NCI-H2196 treated with DMSO at 0.1 percent for 48 hours (cell line): ENCODE measurements at regions not wholly inside any gene's neighbourhood (a gene's known extent, or its start where the extent isn't known, plus 50 kb on each side); places are given as distances from the start of the nearest gene placed in this dataset.

Source experiments
- DNase-seq: peaks from one replicate; lab custom pipeline; 2025; ENCODE audit not compliant: unreplicated experiment; lab: John Stamatoyannopoulos, UW

DNA sequence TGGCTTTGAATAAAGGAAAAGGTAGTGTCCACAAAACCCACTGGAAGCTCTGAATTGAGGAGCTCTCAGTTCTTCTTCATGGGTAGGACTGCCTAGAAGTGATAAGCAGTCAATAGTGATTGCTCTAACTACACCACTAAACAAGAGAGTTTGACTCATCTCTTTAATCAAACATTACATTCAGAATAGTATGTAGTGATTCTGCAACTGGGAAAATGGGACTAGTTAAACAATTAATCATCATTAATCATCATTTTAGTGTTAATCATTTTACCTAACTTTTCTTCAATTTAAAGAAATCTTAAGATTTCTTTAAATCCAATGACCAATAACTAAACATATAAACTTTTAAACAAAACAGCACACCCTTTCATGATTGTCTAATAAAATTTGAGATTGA, 484.0 kb upstream of the FZD8 start:
- DNase-seq = no peak

DNA sequence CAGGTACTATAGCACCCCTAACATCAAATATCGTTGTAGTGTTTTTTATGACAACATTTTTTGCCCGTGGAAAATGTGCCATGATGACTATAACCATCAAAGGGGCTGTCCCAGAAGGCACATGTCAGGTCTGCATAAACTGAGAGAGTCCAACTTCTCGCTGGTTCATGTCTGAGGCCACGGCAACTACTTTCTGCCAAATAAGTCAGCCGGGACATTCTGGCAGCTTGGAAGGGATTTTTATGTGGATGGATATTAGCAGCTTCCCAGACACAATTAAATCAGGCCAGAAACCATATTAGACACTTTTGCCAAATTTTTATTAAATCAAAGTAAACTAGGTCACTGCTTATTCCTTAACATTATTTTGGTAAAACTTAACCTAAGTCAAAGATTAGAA, 477.4 kb upstream of the FZD8 start:
- no peak for DNase-seq

DNA sequence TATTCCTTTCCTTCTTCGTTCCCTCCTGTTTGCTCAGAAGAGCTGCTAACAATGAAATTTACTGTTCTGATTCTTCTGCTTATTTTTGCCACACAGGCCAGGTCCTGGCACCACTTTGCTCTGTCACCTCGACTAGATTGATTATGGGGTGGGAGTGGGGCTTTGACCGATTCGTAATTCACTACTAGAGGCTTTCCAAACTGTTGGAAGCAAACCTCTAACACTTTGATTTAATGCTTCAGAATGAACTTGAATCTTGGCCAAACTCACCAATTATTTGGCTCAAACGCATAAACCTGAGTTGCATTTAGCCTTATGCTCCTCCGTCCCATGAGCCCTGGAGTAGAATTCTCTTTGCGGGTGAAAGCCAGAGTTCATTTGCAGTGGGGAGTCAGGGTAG, 476.2 kb upstream of the FZD8 start:
- no peak for DNase-seq

DNA sequence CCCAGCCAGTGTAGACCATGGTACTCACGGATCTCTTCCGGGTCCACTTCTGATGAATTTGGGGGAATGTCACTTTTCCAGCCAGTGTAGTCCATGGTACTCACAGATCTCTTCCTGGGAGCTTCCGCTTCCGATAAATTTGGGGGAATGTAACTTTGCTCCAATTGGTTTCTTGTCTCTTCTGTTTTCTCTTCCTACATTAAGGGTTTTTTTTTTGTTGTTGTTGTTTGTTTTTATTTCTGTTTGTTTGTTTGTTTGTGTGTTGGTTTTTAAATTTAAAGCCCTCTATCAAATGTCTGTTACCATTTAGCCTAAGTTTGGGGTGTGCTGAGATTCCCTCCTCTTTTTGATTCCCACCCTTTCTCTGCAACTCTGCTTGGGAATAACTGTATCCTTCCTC, 475.8 kb upstream of the FZD8 start:
- no peak for DNase-seq

DNA sequence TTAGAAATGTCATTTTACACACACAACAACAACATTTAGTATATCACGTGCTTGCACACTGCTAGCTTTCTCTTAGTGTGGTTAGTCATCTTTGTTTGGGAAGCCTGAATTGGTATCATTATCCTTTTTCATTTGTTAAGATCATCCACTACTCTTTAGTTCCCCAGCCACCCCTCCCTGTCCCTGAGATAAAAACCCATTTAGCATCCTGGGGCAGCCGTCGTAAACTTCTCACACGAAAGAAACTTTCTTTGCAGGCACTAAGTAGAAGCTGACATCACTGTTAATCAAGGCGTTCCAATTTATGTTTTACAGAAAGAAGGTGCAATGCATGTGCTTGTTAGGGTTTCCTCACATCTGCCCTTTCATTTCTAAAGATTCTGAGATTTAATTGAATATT, 475.1 kb upstream of the FZD8 start:
- DNase-seq = no peak

DNA sequence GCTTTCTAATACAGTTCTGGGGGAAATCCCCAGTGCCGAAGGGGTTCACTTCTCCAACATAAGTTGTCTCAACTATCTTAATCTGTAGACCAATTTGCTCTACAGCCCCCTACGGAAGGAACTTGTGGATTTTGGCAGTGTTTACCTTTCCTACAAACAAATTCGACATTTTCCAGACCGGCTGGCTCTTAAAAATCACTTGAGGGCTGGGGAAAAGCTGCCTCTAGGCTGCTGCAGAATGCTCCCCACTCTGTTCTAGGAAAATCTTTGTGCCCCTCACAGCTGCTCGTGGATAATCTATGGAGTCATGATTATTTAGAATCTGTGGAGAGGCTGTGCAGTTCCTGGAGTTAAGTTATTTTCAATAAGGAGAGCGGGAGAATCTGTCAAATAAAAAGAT, 474.6 kb upstream of the FZD8 start:
- no peak for DNase-seq

DNA sequence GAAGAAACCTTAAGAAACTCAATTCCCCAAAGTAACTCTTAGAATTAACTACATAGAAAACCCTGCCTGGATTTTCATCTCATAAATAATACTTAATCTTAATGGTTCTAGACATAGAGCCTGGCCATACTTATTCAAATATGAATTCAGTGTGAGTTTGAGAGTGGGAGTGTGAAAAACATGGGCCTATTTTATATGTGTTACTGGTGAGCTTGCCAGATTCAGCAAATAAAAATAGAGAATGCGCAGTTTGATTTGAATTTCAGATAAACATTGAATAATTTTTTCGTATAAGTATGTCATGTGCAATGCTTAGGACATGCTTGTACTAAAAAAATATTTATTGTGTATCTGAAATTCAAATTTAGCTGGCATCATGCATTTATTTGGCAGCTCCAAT, 473.9 kb upstream of the FZD8 start:
- DNase-seq = no peak

DNA sequence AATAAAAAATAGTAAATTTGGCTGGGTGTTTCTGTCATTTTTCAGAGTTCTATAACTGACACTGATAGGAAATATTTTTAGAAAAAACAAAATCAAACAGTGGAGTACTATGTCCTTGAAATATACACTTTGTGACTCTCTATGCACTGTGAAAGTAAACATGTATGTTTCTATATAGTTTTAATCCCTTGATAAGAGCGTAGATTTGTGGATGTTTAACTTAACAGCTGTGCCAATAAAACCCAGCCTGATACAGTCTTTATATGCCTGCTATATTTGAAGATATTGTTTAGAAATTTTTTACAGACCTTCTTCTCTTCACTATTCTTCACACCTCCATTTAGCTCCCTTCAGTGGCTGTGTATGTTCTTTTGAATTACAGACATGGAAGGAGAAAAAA, 473.3 kb upstream of the FZD8 start:
- DNase-seq = no peak

DNA sequence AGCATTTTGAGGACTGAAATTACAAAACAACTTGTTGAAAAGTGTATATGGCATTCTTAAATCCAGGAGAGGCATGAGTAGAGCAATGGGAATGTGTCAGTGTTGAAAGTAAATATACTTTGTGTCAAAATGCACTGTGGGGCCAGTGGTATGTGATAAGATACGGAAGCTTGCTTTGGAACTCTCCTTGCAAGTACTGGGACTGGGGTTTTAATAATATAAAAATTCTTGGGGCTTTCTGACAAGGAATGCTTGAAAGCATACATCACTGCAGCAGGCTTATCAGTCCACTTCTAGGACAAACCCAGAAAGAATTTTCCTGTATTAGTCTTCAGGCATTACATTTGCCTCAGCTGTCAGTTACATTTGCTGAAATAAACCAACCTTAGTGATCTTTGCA, 472.8 kb upstream of the FZD8 start:
- DNase-seq = no peak

DNA sequence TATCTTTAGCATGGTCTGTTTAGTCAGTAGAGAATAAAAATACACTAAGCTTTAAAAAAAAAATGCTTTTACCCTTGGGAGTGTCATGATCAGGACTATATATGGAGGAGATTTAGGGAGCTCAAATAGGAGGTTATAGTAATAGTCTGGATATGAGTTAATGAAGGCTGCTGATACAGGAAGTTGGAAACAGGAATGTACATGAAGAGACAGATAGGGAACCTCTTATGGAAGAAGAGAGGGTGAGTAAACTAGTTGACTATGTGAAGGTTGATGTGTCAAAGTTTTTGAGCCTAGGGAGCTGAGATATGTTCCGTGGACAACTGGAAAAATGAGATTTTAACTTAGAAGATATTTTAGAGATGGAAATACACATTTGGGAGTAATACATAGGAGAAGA, 472.0 kb upstream of the FZD8 start:
- no peak for DNase-seq

DNA sequence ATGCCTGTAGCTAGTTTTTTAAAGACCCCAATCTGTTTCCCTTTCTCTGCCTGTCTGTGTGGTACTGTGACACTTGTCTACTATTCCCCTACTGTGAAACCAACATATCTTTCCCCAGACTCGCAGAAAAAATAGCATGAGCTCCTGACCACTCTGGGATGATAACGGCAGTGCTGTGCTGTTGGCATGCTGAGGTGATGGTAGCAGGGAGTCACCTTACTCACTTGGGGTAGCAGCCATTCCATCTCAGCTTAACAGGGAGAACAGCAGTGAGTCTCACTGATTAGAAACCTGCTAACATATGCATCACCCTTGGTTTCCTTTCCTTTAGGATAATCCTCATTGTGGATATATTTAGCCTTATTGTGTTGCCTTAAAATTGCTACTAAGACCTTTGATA, 469.6 kb upstream of the FZD8 start:
- DNase-seq = no peak

DNA sequence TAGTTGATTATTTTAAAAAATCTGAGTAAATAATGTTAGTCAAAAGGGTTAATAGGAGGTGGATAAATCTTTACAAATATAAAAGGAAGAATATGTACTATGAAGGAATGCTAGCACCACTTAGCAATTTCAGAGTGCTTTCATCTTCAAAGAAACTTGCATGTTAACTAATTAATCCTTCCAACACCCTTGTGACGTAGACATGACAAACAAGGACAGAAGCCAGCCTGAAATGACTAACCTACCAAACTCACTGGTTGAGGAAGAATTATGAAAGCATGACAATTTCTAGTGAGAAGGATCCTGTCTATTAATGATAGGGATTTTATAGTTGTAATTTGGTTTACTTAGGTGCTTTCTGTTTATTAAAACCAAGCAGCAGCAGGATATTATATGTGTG, 468.0 kb upstream of the FZD8 start:
- no peak for DNase-seq

DNA sequence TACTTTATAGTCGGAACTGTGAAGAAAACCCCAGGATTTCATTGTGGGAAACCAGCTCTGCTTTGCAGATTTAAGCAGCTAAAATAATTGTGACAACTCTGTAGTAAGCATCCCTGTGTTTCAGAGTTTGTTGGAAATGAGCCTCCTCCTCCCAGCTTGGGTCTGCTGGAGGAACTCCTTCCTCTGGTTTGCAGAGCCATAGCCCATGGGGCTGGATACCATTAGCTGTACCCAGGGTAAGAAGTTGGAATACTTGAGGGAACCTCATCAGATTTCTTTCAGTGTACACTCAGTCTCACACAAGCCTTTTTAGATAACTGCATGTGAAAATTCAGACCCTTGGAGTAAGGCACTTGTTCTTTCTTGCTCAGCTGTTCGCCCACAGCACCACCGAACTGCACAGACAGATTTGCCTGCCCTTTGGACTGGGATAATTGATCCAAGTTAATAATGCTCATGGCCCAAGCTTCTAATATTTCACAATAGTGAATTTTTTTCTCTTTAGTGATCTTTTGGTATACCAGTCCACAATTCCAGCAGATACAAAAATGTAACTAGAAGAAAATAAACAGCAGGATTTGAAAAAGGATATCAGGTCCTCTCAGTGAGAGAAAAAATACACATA, 467.4 kb upstream of the FZD8 start:
- DNase-seq = no peak

DNA sequence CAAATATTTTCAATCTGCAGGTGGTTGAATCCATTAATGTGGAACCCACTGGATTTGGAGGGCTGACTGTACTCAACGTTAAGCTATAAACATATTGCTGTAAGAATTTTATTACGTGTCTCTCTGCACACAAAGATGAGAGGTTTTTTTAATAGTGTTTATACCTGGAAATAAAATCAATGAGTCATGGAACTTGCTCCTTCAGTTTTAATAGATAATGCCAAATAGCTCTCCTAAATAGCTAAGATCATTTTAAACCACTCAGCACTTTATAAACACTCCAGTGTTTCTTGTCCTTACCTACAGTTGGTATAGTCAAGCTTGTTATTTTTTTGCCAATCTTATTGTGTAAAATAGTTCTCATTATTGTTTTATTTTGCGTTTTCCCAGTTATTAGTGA, 455.6 kb upstream of the FZD8 start:
- no peak for DNase-seq

DNA sequence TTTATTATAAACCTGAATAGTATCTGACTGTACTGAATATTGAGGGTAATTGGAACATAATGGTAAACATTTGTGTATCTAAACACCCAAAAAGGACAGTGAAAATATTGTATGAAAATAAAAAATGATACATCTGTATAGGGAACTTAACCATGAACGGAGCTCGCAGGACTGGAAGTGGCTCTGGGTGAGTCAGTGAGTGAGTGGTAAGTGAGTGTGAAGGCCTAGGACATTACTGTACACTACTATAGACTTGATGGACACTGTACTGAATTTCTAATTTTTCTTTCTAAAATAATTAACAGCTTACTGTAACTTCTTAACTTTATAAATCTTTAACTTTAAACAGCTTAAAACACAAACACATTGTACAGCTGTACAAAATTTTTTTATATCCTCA, 454.5 kb upstream of the FZD8 start:
- DNase-seq = no peak

DNA sequence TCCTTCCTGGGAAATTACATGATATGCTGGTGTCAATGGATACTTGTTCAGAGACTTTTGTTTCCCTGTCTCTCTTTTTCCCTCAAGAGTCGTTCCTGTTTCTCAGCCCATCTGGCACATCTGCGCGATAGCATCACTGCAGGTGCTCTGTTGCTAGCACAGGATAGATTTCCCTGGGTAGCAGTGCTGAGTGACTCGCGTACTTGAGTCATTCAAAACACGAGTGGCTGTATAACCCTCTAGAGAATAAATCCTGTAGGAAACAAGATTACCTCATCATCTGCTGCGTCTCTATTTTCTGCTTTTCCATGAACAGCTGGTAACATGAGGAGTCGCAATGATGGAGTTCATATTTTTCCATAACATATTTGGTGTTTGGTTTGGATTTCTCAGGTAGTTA, 452.0 kb upstream of the FZD8 start:
- DNase-seq = no peak

DNA sequence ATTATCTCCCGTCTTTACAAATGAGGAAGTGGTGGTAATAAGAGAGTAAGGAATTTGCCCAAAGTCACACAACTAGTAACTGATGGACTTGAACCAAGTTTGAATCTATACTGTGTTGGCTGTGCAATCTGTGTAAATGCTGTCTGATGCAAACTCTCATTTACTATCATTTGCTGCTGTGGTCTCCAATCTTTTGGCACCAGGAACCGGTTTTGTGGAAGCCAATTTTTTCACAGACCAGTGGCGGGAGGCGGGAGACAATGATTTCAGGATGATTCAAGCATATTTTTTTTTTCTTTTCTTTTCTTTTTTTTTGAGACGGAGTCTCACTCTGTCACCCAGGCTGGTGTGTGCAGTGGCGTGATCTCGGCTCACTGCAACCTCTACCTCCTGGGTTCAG, 450.0 kb upstream of the FZD8 start:
- DNase-seq = no peak

DNA sequence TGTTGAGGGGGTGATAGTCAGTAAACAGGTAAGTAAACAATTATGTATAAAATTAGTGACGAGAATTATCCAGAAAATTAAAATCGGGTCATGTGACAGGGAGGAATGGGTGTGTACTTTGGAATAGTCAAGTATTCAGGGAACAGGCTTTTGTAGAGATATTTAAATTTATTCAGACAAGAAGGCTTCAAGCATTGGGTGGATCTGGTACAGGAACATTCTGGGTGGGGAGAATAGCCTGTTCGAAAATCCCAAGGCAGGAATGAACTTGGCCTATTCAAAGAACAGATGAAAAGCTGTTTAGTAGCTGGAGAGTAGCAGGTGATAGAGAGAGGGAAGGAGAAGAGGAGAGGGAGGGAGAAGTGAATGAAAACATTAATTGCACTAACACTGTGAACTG, 448.9 kb upstream of the FZD8 start:
- DNase-seq = no peak

DNA sequence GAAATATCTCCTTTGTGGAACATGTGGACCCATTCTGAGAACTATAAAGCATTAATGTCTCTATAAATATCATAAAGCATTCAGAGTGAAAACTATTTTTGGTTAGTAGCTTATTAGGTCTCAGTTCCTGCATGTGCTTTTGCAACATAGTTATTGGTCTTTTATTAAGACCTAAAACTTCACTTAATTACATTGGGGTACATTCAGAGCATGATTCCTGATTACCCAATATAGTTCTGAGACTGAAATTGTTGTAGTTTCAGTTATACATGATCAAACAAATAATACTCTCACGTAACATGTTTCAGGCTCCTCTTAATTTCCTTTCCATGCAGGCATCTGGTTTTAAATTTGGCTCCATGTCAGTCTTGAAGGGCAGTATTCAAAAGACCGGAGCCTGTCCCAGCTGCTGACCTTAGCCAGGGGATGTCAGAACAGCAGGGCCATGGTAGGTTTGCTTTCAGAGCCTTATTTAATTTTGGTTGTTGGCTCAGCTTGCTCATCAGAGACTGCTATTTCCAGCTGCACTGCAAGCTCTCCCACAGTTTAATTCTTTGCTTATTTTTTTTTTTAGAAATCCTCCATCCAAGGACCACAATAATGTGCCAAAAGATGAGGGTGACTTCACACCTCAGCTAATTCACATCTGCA, 447.8 kb upstream of the FZD8 start:
- no peak for DNase-seq

DNA sequence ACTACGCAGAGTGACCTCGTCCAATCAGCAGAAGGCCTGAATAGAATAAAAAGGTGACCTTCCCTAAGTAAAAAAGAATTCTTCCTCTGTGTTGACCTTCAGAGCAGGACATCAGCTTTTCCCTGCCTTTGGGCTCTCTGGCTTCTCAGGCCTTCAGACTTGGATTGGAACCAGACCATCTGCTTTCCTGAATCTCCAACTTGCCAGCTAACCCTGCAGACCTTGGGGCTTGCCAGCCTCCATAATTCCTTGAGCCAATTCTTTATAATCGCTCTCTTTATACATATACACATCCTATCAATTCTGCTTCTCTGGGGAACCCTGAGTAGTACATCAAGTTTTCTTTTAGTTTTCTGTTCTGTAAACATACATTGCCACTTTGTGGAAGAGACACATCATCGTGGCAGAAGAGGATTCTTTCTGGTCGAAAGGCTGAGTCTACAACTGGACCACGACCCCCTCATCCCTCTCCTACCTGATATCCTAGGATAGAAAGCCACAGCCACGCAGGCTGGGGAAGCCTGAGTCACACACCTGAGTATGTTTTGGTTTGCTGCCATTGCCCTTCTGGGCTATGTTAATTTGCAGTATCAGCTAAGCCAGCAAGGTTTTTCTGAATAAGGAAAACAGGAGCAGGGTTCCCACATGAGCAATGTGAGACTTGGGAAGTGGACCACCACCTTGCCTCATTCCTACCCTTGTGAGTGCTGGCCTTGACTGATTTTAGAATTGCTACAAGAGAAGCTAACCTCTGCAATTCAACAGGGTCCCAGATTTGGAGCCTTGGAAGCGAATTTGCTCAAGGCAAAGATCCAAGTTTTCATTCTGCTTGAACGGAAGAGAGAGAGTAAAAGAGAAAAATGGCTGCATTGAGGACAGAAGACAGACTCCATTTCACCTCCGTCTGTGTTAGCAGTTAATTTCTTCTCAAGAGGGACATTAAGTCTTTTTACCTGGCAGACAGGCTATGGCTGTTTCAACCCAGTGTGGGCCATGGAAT, 445.2 kb upstream of the FZD8 start:
- no peak for DNase-seq

DNA sequence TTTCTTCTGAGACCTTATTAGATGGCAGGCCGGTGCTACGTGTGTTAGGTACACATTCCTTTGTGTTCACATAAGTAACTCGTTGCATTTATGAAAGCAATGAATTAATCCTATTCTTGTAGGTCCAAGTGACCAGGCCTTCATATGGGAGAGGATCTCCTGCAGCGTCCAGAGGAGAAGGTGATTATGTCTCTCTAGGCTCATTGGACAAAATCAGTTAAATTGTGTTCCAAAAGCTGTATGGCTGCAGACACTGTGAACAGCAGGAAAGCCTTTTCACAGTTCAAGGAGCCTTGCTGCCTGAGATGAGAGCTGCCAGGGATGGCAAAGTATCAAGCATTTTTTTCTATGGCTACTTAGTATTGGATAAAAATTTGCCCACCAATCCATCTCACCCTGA, 433.1 kb upstream of the FZD8 start:
- DNase-seq = no peak

DNA sequence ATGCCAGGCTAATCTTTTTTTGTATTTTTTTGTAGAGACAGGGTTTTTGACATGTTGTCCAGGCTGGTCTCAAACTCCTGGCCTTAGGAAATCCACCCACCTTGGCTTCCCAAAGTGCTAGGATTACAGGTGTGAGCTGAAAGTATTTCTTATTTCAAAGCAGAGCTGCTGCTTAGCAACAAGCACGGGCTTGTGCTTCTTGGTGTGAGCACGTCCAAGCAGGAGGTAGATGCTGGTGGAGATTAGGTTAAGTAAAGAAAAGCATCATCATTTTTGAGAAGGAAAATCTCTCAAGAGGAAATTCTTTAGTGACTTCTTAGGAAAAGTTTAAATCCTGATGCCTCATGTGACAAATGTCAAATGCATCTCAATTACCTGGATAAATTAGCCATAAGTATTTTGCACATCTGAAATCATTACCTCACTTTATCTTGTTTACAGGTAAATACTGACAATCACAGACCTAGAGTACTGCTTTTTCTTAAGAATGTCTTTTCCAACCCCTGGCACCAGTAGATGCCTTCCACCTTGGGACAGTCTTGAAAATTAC, 431.8 kb upstream of the FZD8 start:
- DNase-seq = no peak
